HG02588 (cell line): ENCODE measurements at regions not wholly inside any gene's neighbourhood (a gene's known extent, or its start where the extent isn't known, plus 50 kb on each side); places are given as distances from the start of the nearest gene placed in this dataset.
"Not testable (repeated sequence)": the region's sequence is repeated elsewhere in the genome, so short reads cannot be mapped to it uniquely, and the experiment has no call there.

Experiments used
- ATAC-seq: cut with Tn5 transposase; IDR thresholded peaks from one replicate; pipeline ENCODE4 v1.9.1; 2021; ENCODE audit warnings: mild to moderate bottlenecking, moderate library complexity; ENCODE audit not compliant: unreplicated experiment

DNA sequence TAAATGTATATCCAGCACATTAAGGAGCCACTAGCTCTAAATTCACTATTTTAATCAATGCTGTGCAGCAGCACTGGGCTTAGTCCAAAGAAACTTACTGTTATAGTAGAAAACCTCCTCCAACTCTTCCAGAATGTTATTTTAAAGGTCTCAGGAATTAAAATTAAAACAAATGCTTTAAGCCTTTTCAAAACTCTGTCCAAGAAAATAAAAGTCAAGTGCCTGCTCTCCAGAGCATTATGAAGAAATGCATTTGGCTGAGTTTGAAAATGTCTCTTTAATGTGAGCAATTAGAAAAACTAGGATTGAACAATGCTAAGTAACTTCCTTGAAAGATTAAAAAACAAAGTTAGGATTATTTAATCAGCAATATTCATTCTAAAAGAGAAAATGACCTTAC lies 322.4 kb upstream of the DCN start:
- no peak for ATAC-seq

- ATAC-seq = no peak
Observed at GRCh38 chr12:91502208-91502607, 319.6 kb upstream of the DCN start.

DNA sequence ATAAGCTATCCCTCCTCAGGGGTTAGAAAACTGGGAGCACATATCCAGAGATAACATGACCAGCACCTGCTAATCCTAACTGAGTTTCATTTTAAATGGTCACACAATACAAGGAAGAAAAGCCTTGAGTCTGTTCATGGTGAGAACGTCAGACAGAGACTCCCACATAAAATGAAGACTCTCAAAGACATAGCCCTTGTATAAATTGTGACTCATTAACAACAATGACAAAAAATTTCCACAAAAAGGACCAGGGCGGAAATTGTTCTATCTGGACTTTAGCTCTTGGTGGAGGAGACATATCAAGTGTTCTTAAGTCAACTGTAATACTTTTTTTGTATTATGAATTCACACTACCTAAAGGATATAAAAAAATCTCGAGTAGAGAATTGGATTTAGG lies 313.7 kb upstream of the DCN start:
- no peak for ATAC-seq

GRCh38 chr12:91493308-91493707 lies 310.7 kb upstream of the DCN start:
- ATAC-seq = no peak

DNA sequence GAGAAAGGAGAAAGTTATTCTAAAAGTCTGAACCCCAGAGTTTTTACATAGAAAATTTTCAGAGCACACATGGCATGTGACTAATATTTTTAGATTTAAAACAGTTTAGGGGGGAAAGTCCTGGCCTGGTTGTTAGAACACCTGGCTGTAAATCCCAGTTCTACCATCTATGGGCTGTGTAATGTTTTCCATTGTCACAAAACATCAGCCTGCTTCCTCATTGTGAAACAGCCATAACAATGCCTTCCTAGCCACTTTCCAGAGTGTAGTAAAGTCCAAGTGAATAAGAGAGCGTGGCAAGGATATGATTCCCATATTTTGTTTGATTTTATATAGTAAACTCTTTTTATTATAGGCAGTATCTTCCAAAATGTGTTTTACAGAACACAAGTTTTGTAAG lies 310.0 kb upstream of the DCN start:
- no peak for ATAC-seq

DNA sequence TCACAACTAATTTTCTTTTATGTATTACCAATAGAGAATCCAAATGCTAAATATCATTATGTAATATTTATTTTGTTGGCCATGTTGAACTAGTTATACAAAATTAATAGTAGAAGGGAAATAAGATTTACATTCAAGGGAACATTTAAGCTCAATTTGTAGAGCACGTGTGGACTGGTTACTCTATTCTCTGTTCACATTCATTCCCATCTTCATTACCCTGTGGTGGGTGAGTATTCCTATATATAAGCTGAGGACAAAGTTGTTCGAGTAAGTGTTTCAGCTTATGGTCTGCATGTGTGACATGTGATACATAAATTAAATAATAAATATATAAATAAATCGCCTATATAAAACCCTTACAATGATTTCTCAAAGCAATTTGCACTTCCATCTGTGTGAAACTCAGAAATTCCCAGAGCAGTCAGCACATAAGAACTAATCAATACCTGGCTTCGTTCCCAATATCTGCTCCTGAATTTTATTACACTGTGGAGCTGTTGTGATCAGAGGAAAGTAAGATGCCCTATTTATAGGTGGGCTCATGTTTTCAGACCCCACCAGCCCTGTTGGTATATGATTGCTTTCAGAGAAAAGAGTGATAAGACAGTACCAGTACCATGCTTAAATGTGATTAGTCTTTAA lies 308.2 kb upstream of the DCN start:
- no peak for ATAC-seq

DNA sequence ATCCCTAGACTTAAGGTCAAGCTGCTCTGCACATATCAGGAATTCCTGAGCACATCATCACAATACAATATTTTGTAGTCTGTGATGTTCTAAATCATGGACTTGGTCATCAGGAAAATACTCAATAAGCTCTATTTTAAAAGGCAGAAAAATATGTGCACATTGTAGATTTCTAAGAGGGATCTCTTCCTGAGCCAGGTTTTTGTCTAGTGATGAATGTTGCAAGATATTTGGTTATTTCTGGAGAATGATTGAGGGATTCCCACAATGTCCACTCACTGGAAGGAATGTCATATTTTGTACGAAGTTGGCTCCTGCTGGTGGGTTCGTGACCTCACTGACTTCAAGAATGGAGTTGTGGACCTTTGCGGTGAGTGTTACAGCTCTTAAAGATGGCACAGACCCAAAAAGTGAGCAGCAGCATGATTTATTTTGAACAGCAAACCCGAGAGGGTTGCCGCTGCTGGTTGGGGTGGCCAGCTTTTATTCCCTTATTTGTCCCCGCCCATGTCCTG lies 300.9 kb upstream of the DCN start:
- ATAC-seq = no peak

GRCh38 chr12:91482231-91482630 lies 299.6 kb upstream of the DCN start:
- ATAC-seq = no peak

DNA sequence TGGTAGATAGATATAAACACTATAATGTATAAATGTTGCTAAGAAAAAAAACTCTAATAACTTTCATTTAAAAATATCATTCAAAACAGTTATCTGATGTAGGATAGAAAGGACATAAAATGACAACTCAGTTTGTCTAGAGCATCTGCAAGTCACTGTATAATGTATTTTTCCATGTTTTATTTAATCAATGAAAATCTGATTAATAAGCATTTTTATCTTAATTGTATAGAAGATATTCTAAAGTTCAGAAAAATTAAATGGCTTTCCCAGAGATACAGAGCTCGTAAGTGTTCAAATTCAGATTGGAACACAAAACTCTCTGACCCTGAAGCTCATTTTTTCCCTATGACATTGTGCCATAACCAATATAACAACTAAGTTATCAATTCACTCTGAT lies 295.9 kb upstream of the DCN start:
- no peak for ATAC-seq

GRCh38 chr12:91467686-91468085 lies 285.1 kb upstream of the DCN start:
- ATAC-seq = no peak

DNA sequence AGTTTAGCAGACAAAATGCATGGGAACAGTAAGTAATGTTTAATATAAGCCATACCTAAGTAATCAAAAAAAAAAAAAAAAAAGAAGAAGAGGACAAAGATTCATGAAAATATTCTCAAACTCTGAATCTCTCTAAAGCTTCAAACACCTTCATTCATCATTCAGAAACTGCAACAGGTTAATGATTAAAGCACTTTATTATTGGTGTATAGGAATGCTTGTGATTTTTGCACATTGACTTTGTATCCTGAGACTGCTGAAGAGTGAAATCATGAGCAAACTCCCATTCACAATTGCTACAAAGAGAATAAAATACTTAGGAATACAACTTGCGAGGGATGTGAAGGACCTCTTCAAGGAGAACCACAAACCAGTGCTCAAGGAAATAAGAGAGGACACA lies 278.4 kb upstream of the DCN start:
- no peak for ATAC-seq

- no peak for ATAC-seq
Observed at GRCh38 chr12:91460469-91460868, 277.9 kb upstream of the DCN start.

DNA sequence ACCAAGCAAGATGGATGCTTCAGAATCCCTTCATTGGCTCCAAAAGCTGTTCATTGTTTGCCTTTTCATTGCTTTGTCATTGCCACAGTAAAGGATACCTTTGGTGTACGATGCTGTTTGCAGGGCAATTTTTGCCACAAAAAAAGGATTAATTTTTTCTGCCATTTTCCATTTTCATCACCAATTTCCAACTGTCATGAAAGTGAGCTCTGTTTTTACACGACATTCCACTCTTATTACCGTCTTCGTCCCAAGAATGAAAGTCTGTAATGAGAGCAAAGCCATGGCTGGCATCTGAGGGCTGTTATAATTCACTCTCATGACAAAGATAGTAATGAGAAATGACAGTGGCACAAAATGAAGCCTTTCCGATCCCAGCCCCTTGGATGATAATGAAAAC lies 272.7 kb upstream of the DCN start:
- ATAC-seq = no peak

DNA sequence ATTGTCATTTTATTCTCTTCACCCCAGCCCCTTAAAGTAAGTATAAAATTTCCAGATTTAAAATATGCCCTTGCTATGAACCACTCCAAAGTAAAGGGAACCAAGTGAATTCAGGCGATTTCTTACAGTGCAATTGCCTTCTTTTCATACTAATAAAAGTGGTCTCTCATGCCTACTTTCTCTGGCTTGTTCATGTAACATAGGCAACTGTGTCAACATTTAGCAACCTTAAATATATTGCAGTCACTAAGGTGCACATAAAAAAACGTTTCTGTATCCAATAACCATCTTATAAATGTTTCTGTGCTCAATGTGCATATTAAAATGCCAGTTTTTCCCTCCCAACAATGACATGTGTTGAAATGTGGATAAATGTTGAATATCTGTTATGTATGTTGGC lies 271.6 kb upstream of the DCN start:
- ATAC-seq = no peak

- not testable (repeated sequence) for ATAC-seq
Observed at GRCh38 chr12:91452464-91452863, 269.8 kb upstream of the DCN start.

DNA sequence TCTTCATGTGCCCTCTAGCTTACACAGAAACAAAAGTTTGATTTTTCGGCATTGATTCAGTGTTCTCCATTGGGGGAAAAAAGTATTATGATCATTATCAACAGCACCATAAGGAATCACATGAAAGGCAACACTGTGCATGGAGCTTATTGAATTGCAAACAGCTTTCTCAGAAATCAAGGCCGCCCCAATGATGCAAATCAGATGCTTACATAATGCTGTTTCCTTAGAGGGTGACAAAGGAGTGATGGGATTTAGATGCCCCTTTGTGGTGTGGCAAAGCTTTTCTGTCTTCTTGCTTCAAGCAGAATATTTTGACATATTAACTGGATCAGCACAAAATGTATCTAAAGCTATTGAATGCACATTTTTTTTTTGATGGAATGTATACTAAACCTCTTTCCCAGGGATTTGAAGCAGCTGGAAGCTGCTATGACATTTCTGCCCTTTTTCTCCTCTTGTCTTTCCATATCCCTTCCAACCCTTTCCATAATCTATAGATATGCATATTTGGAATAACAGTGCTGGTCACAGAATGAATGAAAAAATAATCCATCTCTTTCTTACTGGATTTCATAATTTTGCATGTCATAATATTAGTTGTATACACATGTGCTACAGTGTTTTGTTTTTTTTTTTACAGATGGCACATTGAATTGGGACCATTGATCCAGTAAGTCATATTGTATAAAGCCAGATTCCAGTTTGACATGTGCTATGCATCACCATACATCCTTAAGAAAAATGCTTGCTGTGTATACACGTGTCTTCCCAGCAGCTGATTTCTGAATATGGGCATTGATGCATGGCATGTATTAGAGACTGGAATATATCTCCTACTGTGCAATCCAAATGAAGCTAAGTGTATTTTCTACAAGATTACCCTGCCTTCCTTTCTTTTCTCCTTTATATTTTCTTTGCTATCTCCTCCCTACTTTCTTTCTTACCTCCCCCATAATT lies 259.7 kb upstream of the DCN start:
- no peak for ATAC-seq

DNA sequence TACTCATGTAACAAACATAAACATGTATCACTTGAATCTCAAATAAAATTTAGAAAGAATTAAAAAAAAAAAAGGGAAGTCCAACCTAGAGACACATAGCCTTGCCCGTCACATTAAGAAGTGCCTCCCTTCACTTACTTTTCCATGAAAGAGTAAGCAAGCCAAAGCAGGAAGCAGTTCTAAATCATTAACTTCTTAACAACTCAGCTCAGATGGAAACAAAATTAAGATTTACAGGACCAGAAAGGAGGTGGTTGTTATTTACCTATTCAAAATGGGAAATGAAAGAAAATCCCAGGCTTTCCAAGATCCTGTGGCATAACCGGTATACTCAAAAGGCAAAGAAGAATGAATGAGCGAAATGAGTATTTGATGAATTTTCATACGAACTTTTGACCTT lies 258.6 kb upstream of the DCN start:
- ATAC-seq = no peak

DNA sequence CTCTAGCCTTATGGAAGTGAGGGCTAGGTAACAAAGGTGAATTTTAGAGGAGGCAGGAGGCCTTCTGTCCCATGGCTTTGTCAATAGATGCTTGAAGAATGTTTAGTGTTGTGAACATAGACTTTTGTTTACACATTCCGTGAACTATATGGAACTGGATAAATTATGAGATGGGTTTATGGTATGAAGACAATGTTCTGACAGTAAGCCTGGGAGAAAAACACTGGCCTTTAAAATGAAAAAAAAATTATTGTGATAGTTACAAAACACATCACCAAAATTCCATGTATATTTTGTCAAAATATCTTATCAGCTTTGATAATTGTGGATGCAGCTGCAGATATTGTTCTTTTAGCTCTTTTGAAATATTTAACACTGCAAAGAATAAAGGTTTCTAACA lies 251.5 kb upstream of the DCN start:
- no peak for ATAC-seq

GRCh38 chr12:91432755-91433154 lies 250.1 kb upstream of the DCN start:
- ATAC-seq = no peak

GRCh38 chr12:91432089-91432488 lies 249.5 kb upstream of the DCN start:
- no peak for ATAC-seq

DNA sequence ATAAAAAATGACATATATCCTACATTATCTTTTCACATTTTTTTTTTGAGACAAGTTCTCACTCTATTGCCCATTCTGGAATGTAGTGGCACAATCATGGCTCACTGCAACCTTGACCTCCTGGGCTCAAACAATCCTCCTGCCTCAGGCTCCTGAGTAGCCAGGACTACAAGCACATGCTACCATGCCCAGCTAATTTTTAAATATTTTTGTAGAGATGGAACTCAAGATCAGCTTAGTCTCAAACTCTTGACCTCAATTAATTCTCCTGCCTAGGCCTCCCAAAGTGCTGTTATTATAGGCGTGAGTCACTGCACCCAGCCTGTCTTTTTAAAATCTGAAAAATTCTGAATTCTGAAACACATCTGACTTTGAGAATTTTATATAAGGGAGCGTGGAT lies 241.9 kb upstream of the DCN start:
- ATAC-seq = no peak

- ATAC-seq = no peak
Observed at GRCh38 chr12:91423693-91424050, 241.1 kb upstream of the DCN start.
